Lower lobe of right lung (tissue), 2 donors: ENCODE measurements at regions not wholly inside any gene's neighbourhood (a gene's known extent, or its start where the extent isn't known, plus 50 kb on each side); places are given as distances from the start of the nearest gene placed in this dataset.

ENCODE experiments used
- ATAC-seq, 2 donors: fragments of 200-7000 bp; cut with Tn5 transposase; one replicate each; pipeline ENCODE4 v1.9.1; 2020 to 2022; ENCODE audit warnings: mild to moderate bottlenecking in 2 of 2, moderate library complexity in 2 of 2
- DNase-seq: peaks from one replicate; pipeline ENCODE4 v3.0.0-alpha.2; 2020
- H3K27ac ChIP-seq: fragments of 200-600 bp; one replicate; pipeline ENCODE4 v1.8.0; 2022
- H3K27me3 ChIP-seq: fragments of 200-600 bp; one replicate; pipeline ENCODE4 v1.8.0; 2022; ENCODE audit warnings: low read depth
- H3K36me3 ChIP-seq: fragments of 200-600 bp; one replicate; pipeline ENCODE4 v1.8.0; 2022; ENCODE audit warnings: mild to moderate bottlenecking
- H3K4me1 ChIP-seq: fragments of 200-600 bp; one replicate; pipeline ENCODE4 v1.8.0; 2022
- H3K4me3 ChIP-seq: fragments of 200-600 bp; one replicate; pipeline ENCODE4 v1.8.0; 2022; ENCODE audit warnings: mild to moderate bottlenecking
- H3K9me3 ChIP-seq: fragments of 200-600 bp; one replicate; pipeline ENCODE4 v1.8.0; 2022
- intact Hi-C: fragments of 100-400 bp; cut with DNase I; formaldehyde crosslinking; loops from one replicate; pipeline ENCODE4 v1.11.0; 2022
- TF ChIP-seq, protein P1 (sequence below): fragments of 200-600 bp; IDR thresholded peaks from one replicate; pipeline ENCODE4 v1.8.0; 2022; ENCODE audit warnings: antibody characterized with exemption, mild to moderate bottlenecking
- donor health status: DM: no; HTN: yes; CAD: no; lungs with severe emphysema.

- DNase-seq = no peak
These were observed 172.3 kb downstream of the LNPK start for GRCh38 chr2:175829741-175830140.

DNA sequence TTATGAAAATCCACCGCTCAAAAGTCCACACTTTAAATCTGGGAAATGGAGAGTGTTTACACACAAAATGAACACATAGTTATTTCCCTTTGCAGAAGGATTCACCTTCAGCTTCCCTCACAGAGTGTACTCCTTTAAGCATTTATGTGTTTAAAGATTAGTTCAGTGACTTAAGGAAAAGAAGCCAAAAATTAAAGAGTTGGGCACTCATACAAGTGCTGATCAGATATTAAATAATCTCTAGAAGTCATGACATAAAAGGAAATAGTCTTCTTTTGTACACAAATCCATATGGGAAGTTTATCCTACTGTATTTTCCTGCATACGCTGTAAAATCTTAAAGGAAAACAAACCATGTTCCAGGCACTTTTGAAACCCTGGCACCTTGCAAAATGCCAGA is 174.2 kb downstream of the LNPK start:
- intact Hi-C loops = no loop called here
- TF ChIP-seq, protein P1, sequence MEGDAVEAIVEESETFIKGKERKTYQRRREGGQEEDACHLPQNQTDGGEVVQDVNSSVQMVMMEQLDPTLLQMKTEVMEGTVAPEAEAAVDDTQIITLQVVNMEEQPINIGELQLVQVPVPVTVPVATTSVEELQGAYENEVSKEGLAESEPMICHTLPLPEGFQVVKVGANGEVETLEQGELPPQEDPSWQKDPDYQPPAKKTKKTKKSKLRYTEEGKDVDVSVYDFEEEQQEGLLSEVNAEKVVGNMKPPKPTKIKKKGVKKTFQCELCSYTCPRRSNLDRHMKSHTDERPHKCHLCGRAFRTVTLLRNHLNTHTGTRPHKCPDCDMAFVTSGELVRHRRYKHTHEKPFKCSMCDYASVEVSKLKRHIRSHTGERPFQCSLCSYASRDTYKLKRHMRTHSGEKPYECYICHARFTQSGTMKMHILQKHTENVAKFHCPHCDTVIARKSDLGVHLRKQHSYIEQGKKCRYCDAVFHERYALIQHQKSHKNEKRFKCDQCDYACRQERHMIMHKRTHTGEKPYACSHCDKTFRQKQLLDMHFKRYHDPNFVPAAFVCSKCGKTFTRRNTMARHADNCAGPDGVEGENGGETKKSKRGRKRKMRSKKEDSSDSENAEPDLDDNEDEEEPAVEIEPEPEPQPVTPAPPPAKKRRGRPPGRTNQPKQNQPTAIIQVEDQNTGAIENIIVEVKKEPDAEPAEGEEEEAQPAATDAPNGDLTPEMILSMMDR = no peak
- no peak for ATAC-seq

More at GRCh38 chr2:175829741-175830140, 172.3 kb downstream of the LNPK start:
- no peak for ATAC-seq
- no peak overlapping the region for H3K4me3 ChIP-seq
- intact Hi-C loops = no loop called here
- H3K27me3 ChIP-seq = no peaks in the 10 kb centered on the region
- no peaks in the 10 kb centered on the region for H3K36me3 ChIP-seq
- TF ChIP-seq, protein P1 = no peak
- H3K4me1 ChIP-seq = no peaks in the 10 kb centered on the region
- H3K27ac ChIP-seq = no peak overlapping the region
- H3K9me3 ChIP-seq = no peaks in the 10 kb centered on the region

GRCh38 chr2:175824243-175824642 is 177.8 kb downstream of the LNPK start:
- H3K4me1 ChIP-seq = no peaks in the 10 kb centered on the region
- no peak overlapping the region for H3K4me3 ChIP-seq
- TF ChIP-seq, protein P1 = no peak
- H3K36me3 ChIP-seq = no peaks in the 10 kb centered on the region
- ATAC-seq (no peak), DNase-seq (no peak)
- no peaks in the 10 kb centered on the region for H3K9me3 ChIP-seq
- no peak overlapping the region for H3K27ac ChIP-seq
- no peaks in the 10 kb centered on the region for H3K27me3 ChIP-seq
- intact Hi-C loops = no loop called here

More for the DNA sequence above, 174.2 kb downstream of the LNPK start:
- no peaks in the 10 kb centered on the region for H3K27me3 ChIP-seq
- H3K27ac ChIP-seq = no peak overlapping the region
- no peaks in the 10 kb centered on the region for H3K4me1 ChIP-seq
- DNase-seq = no peak
- no peaks in the 10 kb centered on the region for H3K9me3 ChIP-seq
- H3K36me3 ChIP-seq = no peaks in the 10 kb centered on the region
- H3K4me3 ChIP-seq = no peak overlapping the region

GRCh38 chr2:175823707-175824073 is 178.4 kb downstream of the LNPK start:
- Histone ChIP-seq H3K4me1 (no peaks in the 10 kb centered on the region), H3K4me3 (no peak overlapping the region), H3K9me3 (no peaks in the 10 kb centered on the region), H3K27me3 (no peaks in the 10 kb centered on the region), H3K27ac (no peak overlapping the region), H3K36me3 (no peaks in the 10 kb centered on the region)
- intact Hi-C loops = no loop called here
- DNase-seq (no peak), ATAC-seq (no peak)
- TF ChIP-seq, protein P1 = no peak

DNA sequence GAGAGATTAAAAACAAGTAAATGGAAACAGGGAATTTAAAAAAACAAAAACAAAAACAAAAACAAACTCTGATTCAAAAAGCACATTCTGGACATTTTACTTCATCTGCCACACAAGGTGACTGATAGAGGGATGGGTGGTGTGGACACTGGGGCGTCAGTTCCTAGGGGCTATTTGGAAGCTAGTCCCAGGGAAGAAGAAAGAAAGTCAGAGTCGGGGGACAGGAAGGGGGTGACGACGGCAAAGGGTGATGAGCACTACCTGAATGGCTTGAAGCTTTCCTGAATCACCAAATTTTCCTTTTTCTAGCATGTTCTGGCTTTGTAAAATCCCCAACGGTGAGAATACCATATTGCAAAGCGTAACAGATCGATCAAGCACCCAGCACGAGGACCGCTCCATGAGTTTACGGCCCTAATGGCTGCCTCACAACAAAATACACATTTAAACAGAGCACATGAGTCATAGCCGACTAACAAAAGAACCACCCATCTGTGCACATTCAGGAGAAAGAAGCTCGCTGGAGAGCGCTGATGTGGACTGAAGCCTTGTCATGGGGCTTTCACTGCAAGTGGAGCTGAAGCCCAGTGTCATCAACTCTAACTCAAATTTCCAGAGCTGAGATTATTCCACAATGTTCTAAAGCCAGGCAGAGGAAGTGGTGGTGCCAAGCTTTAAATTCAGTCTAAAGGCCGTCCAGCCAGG is 178.9 kb downstream of the LNPK start:
- ATAC-seq (no peak), DNase-seq (no peak)
- no peak overlapping the region for H3K4me3 ChIP-seq
- no peaks in the 10 kb centered on the region for H3K36me3 ChIP-seq
- H3K4me1 ChIP-seq = no peaks in the 10 kb centered on the region
- intact Hi-C loops = no loop called here
- no peaks in the 10 kb centered on the region for H3K27me3 ChIP-seq
- no peaks in the 10 kb centered on the region for H3K9me3 ChIP-seq
- no peak overlapping the region for H3K27ac ChIP-seq
- TF ChIP-seq, protein P1 = no peak
